GM12878 (cell line): ENCODE measurements at regions not wholly inside any gene's neighbourhood (a gene's known extent, or its start where the extent isn't known, plus 50 kb on each side); places are given as distances from the start of the nearest gene placed in this dataset.

ENCODE experiments used
- ATAC-seq: fragments of 200-7000 bp; cut with Tn5 transposase; 3 replicates; pipeline ENCODE4 v1.9.1; 2020; ENCODE audit warnings: mild to moderate bottlenecking, moderate library complexity
- BruUV-seq: library from RNA; stranded (reverse); fragments of 400-500 nt; replicated peaks from 2 replicates; lab custom pipeline; 2021; lab: Mats Ljungman, UMichigan
- CTCF ChIA-PET: fragments of 300-600 bp; sonication (Branson Sonifier 250); formaldehyde crosslinking; extraction: SDS; loops from one replicate; lab custom pipeline; 2021; ENCODE audit warnings: inconsistent platforms; lab: Yijun Ruan, JAX
- POLR2A ChIA-PET: fragments of 350-600 bp; formaldehyde crosslinking; extraction: SDS; loops from one replicate; lab custom pipeline; 2021; ENCODE audit warnings: inconsistent platforms; lab: Charles Lee
- RAD21 ChIA-PET: fragments of 300-600 bp; sonication (Branson Sonifier 250); formaldehyde crosslinking; loops from one replicate; lab custom pipeline; 2023; ENCODE audit warnings: antibody characterized with exemption; ENCODE audit not compliant: unreplicated experiment; lab: Charles Lee
- SMC1A ChIA-PET: fragments of 300-600 bp; sonication (Branson Sonifier 250); formaldehyde crosslinking; loops from one replicate; lab custom pipeline; 2023; ENCODE audit not compliant: unreplicated experiment, uncharacterized antibody; lab: Charles Lee
- DNase-seq: peaks from one replicate; pipeline ENCODE4 v3.0.0-alpha.2; 2011; ENCODE audit warnings: low read depth, low spot score
- FAIRE-seq: peaks from 3 replicates; lab custom pipeline; 2011; peaks lifted over from hg19 to GRCh38; lab: Jason Lieb, UNC
- H2AFZ ChIP-seq: 2 replicates; pipeline ENCODE4 v1.6.0; 2011; ENCODE audit warnings: low read depth, low read length, control low read depth; ENCODE audit not compliant: control insufficient read depth
- H3K27ac ChIP-seq: 2 replicates; pipeline ENCODE4 v1.5.1; 2011; ENCODE audit warnings: control low read depth; ENCODE audit not compliant: control insufficient read depth, insufficient read depth
- H3K27me3 ChIP-seq, 2 experiments: replicated peaks in 1 of 2; 2 replicates each; pipeline versions ENCODE4 v1.6.0 to v1.6.1; 2011; ENCODE audit warnings: low read length in 1 of 2; ENCODE audit not compliant: control insufficient read depth in 2 of 2, insufficient read depth in 2 of 2
- H3K36me3 ChIP-seq, 2 experiments: 2 replicates each; pipeline ENCODE4 v1.5.1; 2011; ENCODE audit warnings: low read length in 1 of 2; ENCODE audit not compliant: control insufficient read depth in 2 of 2, insufficient read depth in 2 of 2
- H3K4me1 ChIP-seq: 2 replicates; pipeline ENCODE4 v1.6.1; 2011; ENCODE audit warnings: mild to moderate bottlenecking, low read length, moderate library complexity, mixed read lengths; ENCODE audit not compliant: control insufficient read depth, insufficient read depth
- H3K4me2 ChIP-seq: 2 replicates; pipeline ENCODE4 v1.6.0; 2011; ENCODE audit warnings: control low read depth; ENCODE audit not compliant: control insufficient read depth, insufficient read depth
- H3K4me3 ChIP-seq: fragments of 200-600 bp; sonication (generic); 2 replicates; pipeline ENCODE4 v1.5.1; 2016
- H3K79me2 ChIP-seq: 2 replicates; pipeline ENCODE4 v1.6.0; 2011; ENCODE audit warnings: low read length; ENCODE audit not compliant: control insufficient read depth, insufficient read depth
- H3K9ac ChIP-seq: 2 replicates; pipeline ENCODE4 v1.8.0; 2011; ENCODE audit warnings: low read length, control low read depth, mixed read lengths; ENCODE audit not compliant: control insufficient read depth, insufficient read depth
- H3K9me3 ChIP-seq: replicated peaks from 3 replicates; pipeline ENCODE4 v1.5.1; 2011; ENCODE audit warnings: mild to moderate bottlenecking, low read length; ENCODE audit not compliant: control insufficient read depth, insufficient read depth
- H4K20me1 ChIP-seq: 2 replicates; pipeline ENCODE4 v1.6.0; 2011; ENCODE audit not compliant: control insufficient read depth, insufficient read depth
- BACH1 ChIP-seq: fragments of 450-650 bp; IDR thresholded peaks from 2 replicates; pipeline ENCODE4 v1.6.1; 2017; ENCODE audit warnings: mild to moderate bottlenecking, borderline replicate concordance
- HDAC2 ChIP-seq: fragments of 200-600 bp; sonication (generic); IDR thresholded peaks from 2 replicates; pipeline ENCODE4 v1.6.1; 2017
- POU2F2 ChIP-seq: IDR thresholded peaks from 3 replicates; pipeline ENCODE4 v1.6.1; 2011; ENCODE audit warnings: low read depth, mild to moderate bottlenecking, low read length, borderline replicate concordance
- RELA ChIP-seq: fragments of 450-650 bp; IDR thresholded peaks from 2 replicates; pipeline ENCODE4 v1.8.0; 2014; ENCODE audit warnings: borderline replicate concordance; ENCODE audit not compliant: partially characterized antibody
- SREBF1 ChIP-seq: IDR thresholded peaks from 2 replicates; pipeline ENCODE4 v1.6.1; 2012; ENCODE audit warnings: mild to moderate bottlenecking, low read length
- ZBTB4 ChIP-seq: fragments of 450-650 bp; formaldehyde crosslinking; IDR thresholded peaks from 2 replicates; pipeline ENCODE4 v1.4.0; 2022; ENCODE audit warnings: mild to moderate bottlenecking, moderate library complexity
- WGBS: methylation state at CpG from one replicate; pipeline ENCODE4 v1.1.6; 2016; ENCODE audit warnings: low lambda C conversion rate; ENCODE audit not compliant: insufficient replicate concordance, insufficient coverage; ENCODE audit errors: missing lambda C conversion rate; 5-methylcytosine and 5-hydroxymethylcytosine counted together
- in situ Hi-C: fragments of 300-500 bp; cut with MboI; formaldehyde crosslinking; loops from 9 replicates; pipeline ENCODE4 v1.14.3; 2018; ENCODE audit warnings: mixed read lengths
- intact Hi-C: fragments of 100-400 bp; cut with micrococcal nuclease; formaldehyde crosslinking; loops from one replicate; pipeline ENCODE4 v1.14.2; 2022; ENCODE audit not compliant: unreplicated experiment

GRCh38 chr5:23089286-23089685 lies 236.1 kb upstream of the CDH12 start:
- in situ Hi-C loops (no loop called here), intact Hi-C loops (no loop called here)
- H2AFZ ChIP-seq: no peak overlapping the region
- no peak overlapping the region for H3K4me2 ChIP-seq
- H3K9ac ChIP-seq: no peak overlapping the region
- DNase-seq: no peak
- no peaks in the 10 kb centered on the region for H3K79me2 ChIP-seq
- H4K20me1 ChIP-seq: no peaks in the 10 kb centered on the region
- 14% methylated on average over 6 of the region's 6 CpGs for WGBS
- SMC1A ChIA-PET: interaction anchor here (0.9 kb wide), 1 partner anchor 9 kb away, joined by 3 read pairs; no protein-coding TSS in a partner anchor
- H3K4me1 ChIP-seq: no peaks in the 10 kb centered on the region
- RAD21 ChIA-PET: no interaction called here
- no peak for FAIRE-seq
- no peak for ATAC-seq
- no peak overlapping the region for H3K4me3 ChIP-seq
- H3K36me3 ChIP-seq: no peaks in the 10 kb centered on the region
- no peaks in the 10 kb centered on the region for H3K27me3 ChIP-seq
- POLR2A ChIA-PET: no interaction called here
- CTCF ChIA-PET: interaction anchor here (0.5 to 1.3 kb wide), 2 partner anchors 17 to 131 kb away, joined by 3 read pairs; no protein-coding TSS in a partner anchor
- H3K9me3 ChIP-seq: no peaks in the 10 kb centered on the region
- TF ChIP-seq SREBF1: no peak
- no peak for TF ChIP-seq RELA
- TF ChIP-seq HDAC2: no peak
- TF ChIP-seq POU2F2: no peak
- TF ChIP-seq ZBTB4: no peak
- TF ChIP-seq BACH1: no peak
- BruUV-seq: no TSS peak
- no peak overlapping the region for H3K27ac ChIP-seq
